ENCODE measurements at regions not wholly inside any gene's neighbourhood (a gene's known extent, or its start where the extent isn't known, plus 50 kb on each side); places are given as distances from the start of the nearest gene placed in this dataset.

DNA sequence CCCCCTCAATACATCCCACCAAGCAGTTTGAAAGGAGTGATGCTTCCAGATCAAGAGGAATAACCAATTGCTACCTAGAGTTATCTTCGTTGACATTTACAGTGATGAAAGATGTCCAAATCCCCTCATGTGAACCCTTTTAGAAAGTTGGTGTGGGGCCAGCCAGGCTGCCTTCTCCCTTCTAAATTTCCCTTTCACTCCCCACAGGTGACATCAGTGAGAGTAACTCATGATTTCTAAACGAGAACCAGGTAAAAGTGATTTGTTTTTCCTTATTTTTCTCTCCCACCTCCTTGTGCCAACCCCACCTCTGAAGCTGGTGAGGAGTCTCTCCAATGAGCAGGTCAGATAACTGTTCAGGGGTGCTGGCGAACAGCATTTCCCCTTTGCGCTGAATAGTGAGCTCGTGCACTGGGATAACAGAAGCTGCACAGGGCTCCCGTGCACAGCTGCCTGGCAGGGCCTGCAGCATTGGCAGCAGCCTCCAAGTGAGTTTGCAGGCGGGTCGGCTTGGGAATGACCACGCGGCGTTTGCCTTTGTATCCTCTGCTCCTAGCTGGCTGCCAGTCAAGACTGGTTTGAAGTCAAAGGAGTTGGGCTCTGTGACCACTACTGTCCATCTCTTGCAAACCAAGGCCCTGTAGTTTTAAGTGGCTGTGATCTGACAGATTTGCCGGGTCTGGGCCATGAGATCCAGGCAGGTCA is 70.2 kb upstream of the CORO2B start:
- TF ChIP-seq POLR2A (IDR thresholded peaks at IDR 0.05) = no peak
- TF ChIP-seq, protein P1, sequence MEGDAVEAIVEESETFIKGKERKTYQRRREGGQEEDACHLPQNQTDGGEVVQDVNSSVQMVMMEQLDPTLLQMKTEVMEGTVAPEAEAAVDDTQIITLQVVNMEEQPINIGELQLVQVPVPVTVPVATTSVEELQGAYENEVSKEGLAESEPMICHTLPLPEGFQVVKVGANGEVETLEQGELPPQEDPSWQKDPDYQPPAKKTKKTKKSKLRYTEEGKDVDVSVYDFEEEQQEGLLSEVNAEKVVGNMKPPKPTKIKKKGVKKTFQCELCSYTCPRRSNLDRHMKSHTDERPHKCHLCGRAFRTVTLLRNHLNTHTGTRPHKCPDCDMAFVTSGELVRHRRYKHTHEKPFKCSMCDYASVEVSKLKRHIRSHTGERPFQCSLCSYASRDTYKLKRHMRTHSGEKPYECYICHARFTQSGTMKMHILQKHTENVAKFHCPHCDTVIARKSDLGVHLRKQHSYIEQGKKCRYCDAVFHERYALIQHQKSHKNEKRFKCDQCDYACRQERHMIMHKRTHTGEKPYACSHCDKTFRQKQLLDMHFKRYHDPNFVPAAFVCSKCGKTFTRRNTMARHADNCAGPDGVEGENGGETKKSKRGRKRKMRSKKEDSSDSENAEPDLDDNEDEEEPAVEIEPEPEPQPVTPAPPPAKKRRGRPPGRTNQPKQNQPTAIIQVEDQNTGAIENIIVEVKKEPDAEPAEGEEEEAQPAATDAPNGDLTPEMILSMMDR (IDR thresholded peaks at IDR 0.05) = no peak
